GM21390 (cell line): ENCODE measurements at regions not wholly inside any gene's neighbourhood (a gene's known extent, or its start where the extent isn't known, plus 50 kb on each side); places are given as distances from the start of the nearest gene placed in this dataset.

ENCODE experiments used
- ATAC-seq: cut with Tn5 transposase; IDR thresholded peaks from one replicate; pipeline ENCODE4 v1.9.1; 2021; ENCODE audit not compliant: unreplicated experiment

- ATAC-seq: no peak
Measured at GRCh38 chr4:166259081-166259480, 386.0 kb downstream of the TLL1 start.

DNA sequence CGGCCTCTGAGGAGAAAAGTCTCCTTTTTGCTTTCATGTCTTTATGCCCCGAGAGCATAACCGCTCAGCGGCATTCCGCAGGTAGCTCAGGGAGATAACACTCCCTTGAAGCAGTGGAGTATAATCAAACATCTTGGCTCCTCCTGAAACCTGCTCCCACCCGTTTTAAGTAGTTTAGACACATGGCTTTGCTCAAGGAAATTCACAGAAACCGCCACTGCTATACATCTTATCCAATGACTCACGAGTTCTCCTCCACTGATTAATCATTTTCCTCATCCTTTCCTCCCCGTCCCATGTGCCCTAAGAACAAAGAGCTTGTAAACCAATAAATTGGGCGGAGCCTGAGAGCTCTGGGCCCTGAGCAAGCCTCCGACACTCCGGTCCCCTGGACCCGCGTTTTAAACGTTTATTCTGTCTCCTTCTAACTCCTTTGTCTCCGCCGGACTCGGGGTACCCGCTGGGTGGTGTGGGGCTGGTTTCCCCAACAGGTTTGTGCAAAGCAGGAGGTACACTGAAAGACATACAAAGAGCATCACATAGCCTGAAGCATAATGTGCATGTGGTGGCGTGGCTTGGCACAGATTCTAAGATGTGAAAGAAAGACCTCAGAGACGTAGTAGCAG lies 401.2 kb downstream of the TLL1 start:
- ATAC-seq: no peak

- no peak for ATAC-seq
Measured at GRCh38 chr4:166274775-166275174, 401.7 kb downstream of the TLL1 start.

DNA sequence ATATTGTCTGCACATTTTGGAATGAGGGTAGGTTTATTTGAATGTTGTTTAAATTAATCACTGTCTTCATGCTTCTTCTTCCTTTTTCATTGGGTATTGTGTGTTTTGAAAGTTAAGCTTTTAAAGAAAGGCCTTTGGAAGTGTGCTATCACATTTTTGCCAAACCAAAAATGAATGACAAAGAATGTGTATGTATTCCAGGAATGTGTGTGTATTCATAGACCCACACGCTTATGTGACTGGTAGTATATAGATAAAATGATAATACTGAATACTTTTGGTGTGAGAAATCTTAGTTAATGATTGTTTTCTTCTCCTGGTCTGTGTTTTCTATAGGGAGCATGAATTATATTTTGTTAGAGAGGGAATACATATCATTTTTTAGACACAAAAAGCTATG lies 404.4 kb downstream of the TLL1 start:
- no peak for ATAC-seq

GRCh38 chr4:166277853-166278252 lies 404.8 kb downstream of the TLL1 start:
- no peak for ATAC-seq

DNA sequence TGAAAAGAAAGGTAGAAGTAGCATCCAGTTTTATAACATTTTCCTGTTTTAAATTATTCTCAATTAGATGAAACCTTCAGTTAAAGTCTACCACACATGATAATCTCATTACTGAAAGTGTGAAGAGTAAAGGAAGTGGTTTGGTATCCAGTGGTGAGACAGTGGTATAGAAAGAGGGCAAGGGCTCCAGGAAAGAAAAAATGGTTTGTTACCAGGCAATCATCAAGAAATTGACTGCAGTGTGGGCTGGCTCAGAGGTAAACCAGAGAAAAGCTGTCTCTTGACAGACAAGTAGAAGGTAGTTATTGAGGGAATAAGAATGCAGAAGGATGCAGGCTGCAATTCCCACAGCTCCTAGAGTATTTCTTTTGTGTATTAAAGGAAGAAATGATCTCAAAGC lies 406.2 kb downstream of the TLL1 start:
- no peak for ATAC-seq

GRCh38 chr4:166280642-166281041 lies 407.6 kb downstream of the TLL1 start:
- no peak for ATAC-seq

DNA sequence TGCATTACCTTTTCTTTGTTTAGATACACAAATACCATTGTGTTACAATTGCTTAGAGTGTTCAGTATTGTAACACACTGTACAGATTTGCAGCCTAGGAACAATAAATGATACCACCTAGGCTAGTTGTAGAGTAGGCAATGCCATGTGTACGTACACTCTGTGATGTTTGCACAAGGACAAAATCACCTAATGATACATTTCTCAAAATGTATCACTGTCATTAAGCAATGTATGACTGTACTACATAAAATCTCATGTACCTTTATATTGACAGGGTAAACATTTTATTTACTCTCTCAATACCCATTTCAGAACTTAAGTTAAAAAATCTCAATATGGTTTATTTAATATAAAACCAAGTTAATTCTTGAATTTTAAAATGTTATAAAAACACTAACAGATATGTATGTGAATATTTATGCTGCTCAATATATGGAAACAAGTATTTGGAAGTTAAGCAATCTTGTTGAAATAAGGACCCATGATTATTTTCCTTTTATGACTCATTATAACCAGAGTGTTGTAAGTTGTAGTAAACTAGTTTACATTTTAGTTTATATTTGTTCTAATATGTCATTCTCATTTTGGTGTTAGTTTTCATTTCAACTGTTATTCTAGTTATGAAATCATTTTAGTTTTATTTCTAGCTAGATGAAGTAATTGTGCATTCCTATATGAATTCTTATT lies 409.2 kb downstream of the TLL1 start:
- ATAC-seq: no peak

DNA sequence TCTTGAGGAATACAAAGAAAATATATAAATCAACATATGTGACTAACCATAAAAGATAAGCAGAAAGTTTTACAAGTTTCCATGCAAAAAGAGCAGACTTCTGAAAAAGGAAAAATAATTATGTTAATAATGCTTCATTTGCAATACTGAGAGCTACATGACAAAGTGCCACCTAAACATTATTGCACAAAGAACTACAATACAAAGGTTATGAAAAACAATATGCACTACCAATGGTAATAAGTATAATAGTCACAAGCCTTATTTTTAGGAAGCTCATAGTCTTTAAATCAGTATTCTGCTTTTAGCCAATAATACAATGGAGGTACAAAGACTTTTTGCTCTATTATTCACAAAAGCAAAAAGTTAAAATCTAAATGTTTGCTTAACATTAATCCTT lies 411.2 kb downstream of the TLL1 start:
- no peak for ATAC-seq

DNA sequence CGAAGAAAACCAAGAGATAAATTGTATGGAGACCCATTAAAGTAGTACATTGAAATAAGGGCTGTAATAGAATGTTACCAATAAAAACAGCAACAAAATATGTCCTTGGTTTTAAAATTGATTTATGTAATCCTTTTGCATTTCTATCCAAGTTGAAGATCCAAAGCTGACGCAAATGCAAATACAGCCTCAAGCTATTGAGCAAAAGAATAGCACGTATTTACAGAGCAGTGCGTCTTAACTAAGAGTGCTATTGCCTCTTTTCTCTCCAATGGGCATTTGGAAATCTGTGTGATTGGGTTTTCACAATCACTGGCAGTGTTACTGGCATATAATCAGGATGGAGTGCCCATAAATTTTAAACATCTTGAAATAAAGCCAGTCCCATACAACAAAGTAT lies 417.4 kb downstream of the TLL1 start:
- ATAC-seq: no peak

GRCh38 chr4:166293556-166293955 lies 420.5 kb downstream of the TLL1 start:
- ATAC-seq: no peak

GRCh38 chr4:166301266-166301665 lies 428.2 kb downstream of the TLL1 start:
- ATAC-seq: no peak

DNA sequence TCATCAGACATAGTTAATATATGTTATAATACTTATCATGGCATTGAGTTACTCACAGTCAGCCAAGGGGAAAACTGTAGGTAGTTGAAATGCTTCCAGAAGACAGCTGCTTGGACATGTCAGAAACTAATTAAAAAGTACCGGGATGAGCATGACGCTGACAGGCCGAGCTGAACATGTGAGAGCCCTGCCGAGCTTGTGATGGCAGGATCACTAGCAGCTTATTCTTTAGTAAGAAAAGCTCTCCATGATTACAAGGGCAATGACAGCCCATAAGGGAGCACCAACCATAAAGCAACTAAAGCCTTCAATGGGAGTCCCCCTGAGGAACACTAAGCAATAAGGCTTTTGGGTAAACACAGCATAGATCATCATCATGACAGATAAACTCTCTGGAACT lies 435.6 kb downstream of the TLL1 start:
- ATAC-seq: no peak

DNA sequence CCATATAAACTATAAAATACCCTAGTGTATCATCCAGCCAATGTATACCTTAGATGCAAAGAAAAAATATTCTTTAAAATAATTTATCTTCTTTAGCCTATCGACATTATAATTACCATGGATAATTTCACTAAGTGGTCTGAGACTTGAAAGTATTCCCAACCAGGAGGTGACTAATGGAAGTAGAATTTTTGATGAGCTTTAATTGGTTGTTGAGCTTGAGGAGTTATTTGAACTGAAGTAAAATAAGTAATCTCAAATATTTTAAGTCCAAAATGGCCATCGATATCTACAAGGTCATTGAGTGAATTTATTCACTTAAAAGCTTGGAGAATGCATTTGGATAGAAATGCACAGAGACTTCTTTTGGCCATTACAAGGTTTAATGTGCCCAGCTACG lies 436.2 kb downstream of the TLL1 start:
- ATAC-seq: no peak

DNA sequence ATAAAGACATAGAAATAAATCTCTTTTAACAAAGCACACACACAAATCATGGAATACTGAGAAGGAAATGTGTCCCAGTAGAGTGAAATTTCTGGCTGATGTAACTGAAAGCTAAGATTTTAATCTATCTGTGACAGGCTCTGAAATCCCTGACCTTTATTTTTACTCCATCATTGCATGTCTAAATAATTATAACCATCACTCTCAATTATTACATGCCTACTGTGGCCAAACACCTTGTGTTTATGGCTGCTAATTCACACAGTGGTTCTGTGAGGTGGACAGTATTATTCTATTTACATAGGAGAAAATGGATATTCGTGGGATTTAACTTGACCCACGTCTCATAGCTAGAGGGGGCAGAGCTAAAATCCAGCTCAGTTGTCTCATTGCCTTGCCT lies 438.1 kb downstream of the TLL1 start:
- no peak for ATAC-seq

DNA sequence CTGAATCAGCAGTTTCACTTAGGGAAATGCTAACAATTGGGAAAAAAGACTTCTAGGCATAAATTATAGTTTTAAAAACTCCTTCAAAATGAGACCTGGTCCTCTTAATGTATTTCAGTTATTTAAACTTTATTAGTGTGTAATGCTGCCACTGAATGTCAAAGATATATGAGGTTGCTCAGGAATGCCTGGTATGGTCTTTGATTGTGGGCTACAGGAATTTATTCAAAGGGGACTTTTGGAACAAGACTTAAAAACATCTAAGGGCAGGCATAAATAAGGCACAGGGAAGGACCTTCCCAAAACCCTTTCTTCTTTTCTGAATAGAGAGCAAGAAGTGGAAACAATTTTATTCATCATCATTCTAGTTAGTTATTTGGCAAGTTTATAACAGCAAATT lies 439.1 kb downstream of the TLL1 start:
- ATAC-seq: no peak

DNA sequence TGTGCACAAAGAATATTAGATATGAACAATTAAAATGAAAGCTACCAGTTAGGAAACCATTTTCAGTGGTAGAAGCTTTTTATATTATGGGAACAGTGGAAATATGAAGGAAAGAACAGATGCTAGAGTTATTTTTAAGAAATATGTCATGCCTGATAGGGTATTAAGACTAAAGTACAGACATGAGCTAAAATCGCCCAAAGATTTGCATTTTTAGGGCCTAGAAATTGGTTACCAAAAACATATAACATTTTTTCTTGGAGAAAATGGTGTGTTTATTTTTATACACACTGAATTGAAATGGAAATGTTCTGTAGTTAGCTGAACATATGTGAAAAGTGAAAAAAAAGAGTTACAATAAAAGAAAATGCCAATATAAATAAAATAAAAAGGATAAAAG lies 441.9 kb downstream of the TLL1 start:
- no peak for ATAC-seq

DNA sequence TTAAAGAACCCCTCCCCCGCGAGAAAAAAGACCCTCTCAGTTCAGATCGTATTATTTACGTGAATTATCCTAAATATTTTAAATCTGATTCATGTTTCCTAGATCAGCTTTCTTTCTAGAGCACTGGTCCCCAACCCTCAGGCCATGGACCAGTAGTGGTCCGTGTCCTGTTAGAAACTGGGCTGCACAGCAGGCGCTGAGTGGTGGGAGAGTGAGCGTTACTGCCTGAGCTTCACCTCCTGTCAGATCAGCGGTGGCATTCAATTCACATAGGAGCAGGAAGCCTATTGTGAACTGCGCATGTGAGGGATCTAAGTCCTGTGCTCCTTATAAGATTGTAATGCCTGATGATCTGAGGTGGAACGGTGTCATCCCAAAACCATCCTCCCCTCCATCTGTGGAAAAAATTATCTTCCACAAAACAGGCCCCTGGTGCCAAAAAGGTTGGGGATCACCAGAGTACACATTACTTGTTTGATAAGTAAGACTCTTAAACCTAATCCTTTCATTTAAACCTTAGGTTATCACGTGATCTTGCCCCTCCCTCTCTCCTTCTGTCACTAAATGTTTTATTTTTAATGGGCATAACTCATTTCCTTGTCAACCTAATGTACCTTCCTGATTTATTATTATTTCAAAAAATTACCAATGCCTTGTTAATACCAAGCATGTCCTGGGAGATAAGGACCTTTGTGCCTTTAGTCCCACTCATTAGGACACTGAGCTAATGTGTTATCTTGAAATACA lies 442.9 kb downstream of the TLL1 start:
- ATAC-seq: no peak

DNA sequence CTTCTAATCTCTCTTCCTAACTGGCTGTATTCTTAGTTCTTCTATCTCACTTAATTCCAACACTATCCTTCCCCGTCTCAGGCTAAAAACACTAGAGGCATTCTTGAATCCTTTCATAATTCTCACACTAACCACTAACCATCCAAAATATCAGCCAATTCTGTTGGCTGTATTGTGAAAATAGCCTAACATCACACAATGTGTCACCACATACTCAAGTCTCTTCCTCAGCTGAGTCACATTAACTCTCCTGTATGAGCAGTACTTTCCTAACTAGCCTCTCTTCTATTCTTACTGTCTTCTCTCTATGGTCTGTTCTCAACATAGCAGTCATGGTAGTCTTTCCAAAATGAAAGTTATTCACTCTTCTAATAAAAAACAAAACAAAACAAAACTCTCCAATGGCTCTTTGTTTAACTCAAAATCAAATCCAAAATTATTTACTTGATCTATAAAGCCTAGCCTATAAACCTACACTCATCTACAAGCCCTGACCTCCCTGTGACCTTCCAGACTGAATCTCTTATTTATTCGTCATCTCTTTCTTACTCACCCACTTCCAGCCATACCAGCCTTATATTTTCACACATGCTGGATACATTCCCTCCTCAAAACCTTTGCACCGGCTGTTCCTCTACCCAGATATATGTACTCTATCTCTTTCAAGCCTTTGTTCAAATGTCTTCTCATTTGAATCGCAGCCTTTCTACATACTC lies 445.9 kb downstream of the TLL1 start:
- ATAC-seq: no peak

GRCh38 chr4:166323250-166323649 lies 450.2 kb downstream of the TLL1 start:
- ATAC-seq: no peak

DNA sequence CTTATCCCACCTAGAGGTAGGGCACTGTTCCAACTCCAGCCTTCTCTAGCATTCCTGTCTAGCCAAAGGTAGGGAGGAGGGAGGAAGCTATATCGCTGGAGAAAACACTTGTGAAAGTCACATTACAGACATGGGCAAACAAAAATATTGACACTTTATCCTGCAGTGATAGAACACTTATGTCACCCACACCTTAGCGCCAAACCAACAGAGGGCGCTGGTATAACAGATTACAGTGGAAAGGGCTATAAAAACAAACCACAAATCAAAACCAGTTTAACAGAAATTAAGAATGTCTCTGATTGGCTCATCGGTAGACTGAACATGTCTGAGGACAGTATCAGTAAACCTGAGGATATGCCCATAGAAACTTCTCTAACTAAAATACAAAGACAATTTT lies 451.3 kb downstream of the TLL1 start:
- ATAC-seq: peak; percentile 49
